ENCODE measurements at regions not wholly inside any gene's neighbourhood (a gene's known extent, or its start where the extent isn't known, plus 50 kb on each side); places are given as distances from the start of the nearest gene placed in this dataset.

GRCh38 chr2:105588581-105588980 is 156.1 kb upstream of the NCK2 start:
- H3K4me3 ChIP-seq, result no peak overlapping the region
- peaks cover 0 to 6% (median 2%) of the 10 kb centered on the region in 4 donors for H3K4me1 ChIP-seq
- 94% methylated on average over 5 of the region's 5 CpGs for WGBS
- H3K36me3 ChIP-seq, result no peaks in the 10 kb centered on the region
- H3K27me3 ChIP-seq, result no peaks in the 10 kb centered on the region
- intact Hi-C loops (cut with DNase I), result no loop called here
- TF ChIP-seq, protein P1, sequence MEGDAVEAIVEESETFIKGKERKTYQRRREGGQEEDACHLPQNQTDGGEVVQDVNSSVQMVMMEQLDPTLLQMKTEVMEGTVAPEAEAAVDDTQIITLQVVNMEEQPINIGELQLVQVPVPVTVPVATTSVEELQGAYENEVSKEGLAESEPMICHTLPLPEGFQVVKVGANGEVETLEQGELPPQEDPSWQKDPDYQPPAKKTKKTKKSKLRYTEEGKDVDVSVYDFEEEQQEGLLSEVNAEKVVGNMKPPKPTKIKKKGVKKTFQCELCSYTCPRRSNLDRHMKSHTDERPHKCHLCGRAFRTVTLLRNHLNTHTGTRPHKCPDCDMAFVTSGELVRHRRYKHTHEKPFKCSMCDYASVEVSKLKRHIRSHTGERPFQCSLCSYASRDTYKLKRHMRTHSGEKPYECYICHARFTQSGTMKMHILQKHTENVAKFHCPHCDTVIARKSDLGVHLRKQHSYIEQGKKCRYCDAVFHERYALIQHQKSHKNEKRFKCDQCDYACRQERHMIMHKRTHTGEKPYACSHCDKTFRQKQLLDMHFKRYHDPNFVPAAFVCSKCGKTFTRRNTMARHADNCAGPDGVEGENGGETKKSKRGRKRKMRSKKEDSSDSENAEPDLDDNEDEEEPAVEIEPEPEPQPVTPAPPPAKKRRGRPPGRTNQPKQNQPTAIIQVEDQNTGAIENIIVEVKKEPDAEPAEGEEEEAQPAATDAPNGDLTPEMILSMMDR (IDR thresholded peaks at IDR 0.05), result no peak
- TF ChIP-seq EP300 (IDR thresholded peaks at IDR 0.05) (no peak), POLR2AphosphoS5 (IDR thresholded peaks at IDR 0.05) (no peak), POLR2A (IDR thresholded peaks at IDR 0.05; ENCODE audit: low read depth) (no peak)
- peaks cover 0 to 15% (median 5%) of the 10 kb centered on the region in 4 donors for H3K9me3 ChIP-seq
- no peak for DNase-seq (ENCODE audit: extremely low spot score)
- H3K27ac ChIP-seq (replicated peaks in 1 of 4), result no peak overlapping the region

GRCh38 chr2:105587637-105588036 is 157.1 kb upstream of the NCK2 start:
- TF ChIP-seq POLR2A (IDR thresholded peaks at IDR 0.05; ENCODE audit: low read depth) (no peak), POLR2AphosphoS5 (IDR thresholded peaks at IDR 0.05) (no peak), EP300 (IDR thresholded peaks at IDR 0.05) (no peak)
- TF ChIP-seq, protein P1 (IDR thresholded peaks at IDR 0.05), result no peak
- intact Hi-C loops (cut with DNase I), result no loop called here
- H3K9me3 ChIP-seq, result peaks cover 0 to 15% (median 5%) of the 10 kb centered on the region in 4 donors
- DNase-seq (ENCODE audit: extremely low spot score), result no peak
- H3K27me3 ChIP-seq, result no peaks in the 10 kb centered on the region
- H3K4me3 ChIP-seq, result no peak overlapping the region
- 64% methylated on average over 3 of the region's 3 CpGs for WGBS
- H3K36me3 ChIP-seq, result no peaks in the 10 kb centered on the region
- peaks cover 0 to 6% (median 2%) of the 10 kb centered on the region in 4 donors for H3K4me1 ChIP-seq
- H3K27ac ChIP-seq (replicated peaks in 1 of 4), result no peak overlapping the region

GRCh38 chr2:105584435-105585010 is 160.2 kb upstream of the NCK2 start:
- intact Hi-C loops (cut with DNase I), result no loop called here

GRCh38 chr2:105582952-105583660 is 161.6 kb upstream of the NCK2 start:
- no peak for DNase-seq (ENCODE audit: extremely low spot score)
- Histone ChIP-seq H3K4me3 (no peak overlapping the region), H3K4me1 (no peaks in the 10 kb centered on the region), H3K36me3 (no peaks in the 10 kb centered on the region), H3K27me3 (no peaks in the 10 kb centered on the region), H3K9me3 (no peaks in the 10 kb centered on the region), H3K27ac (replicated peaks in 1 of 4) (no peak overlapping the region)
- WGBS, result 92% methylated on average over 3 of the region's 3 CpGs
- TF ChIP-seq, protein P1 (IDR thresholded peaks at IDR 0.05), result no peak
- no peak for TF ChIP-seq EP300 (IDR thresholded peaks at IDR 0.05)
- TF ChIP-seq POLR2A (IDR thresholded peaks at IDR 0.05; ENCODE audit: low read depth), result no peak
- TF ChIP-seq POLR2AphosphoS5 (IDR thresholded peaks at IDR 0.05), result no peak
- intact Hi-C loops (cut with DNase I), result no loop called here

More at GRCh38 chr2:105584435-105585010, 160.2 kb upstream of the NCK2 start:
- Histone ChIP-seq H3K36me3 (no peaks in the 10 kb centered on the region), H3K4me3 (no peak overlapping the region), H3K27me3 (no peaks in the 10 kb centered on the region), H3K27ac (replicated peaks in 1 of 4) (no peak overlapping the region), H3K4me1 (no peaks in the 10 kb centered on the region), H3K9me3 (peaks cover 0 to 9% (median 3%) of the 10 kb centered on the region in 4 donors)
- TF ChIP-seq POLR2AphosphoS5 (IDR thresholded peaks at IDR 0.05) (no peak), EP300 (IDR thresholded peaks at IDR 0.05) (no peak), POLR2A (IDR thresholded peaks at IDR 0.05; ENCODE audit: low read depth) (no peak)
- TF ChIP-seq, protein P1 (IDR thresholded peaks at IDR 0.05), result no peak
- no peak for DNase-seq (ENCODE audit: extremely low spot score)
- 72% methylated on average over 2 of the region's 2 CpGs for WGBS

Measured in esophagus muscularis mucosa (tissue), 4 donors.